ENCODE measurements at regions not wholly inside any gene's neighbourhood (a gene's known extent, or its start where the extent isn't known, plus 50 kb on each side); places are given as distances from the start of the nearest gene placed in this dataset.
A peak's percentile ranks its signal among the peaks of the same experiment; 100 is the strongest.
"Not testable (repeated sequence)": the region's sequence is repeated elsewhere in the genome, so short reads cannot be mapped to it uniquely, and the experiment has no call there.

DNA sequence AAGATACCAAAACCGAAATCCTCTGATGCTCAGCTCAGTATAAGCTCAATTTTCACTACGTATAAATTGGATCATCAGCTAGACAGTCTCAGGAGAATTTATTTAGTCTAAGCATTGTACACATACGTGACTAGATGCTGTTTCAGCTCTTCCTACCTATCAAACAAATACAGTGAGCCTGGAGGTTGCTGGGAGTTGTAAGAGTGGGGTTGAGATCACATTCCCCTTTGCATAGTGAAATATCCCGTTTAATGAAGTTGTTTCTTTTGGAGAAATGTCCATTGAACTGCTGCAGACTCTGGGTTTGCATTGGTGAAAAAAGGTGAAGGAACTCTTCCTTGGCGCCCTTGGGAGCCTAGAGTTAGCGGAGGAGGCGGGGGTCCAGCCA lies 68.9 kb upstream of the GJB6 start:
- peak overlapping the region; percentile 29 for H3K4me3 ChIP-seq (ENCODE audit: low read depth, low read length)
- no peaks in the 10 kb centered on the region for H3K9me3 ChIP-seq (ENCODE audit: control insufficient read depth, insufficient read depth, low read length)
- DNase-seq (ENCODE audit: low read depth in 4 of 6, low spot score in 6 of 6) = peak in 3 of 6 donors; percentile 1 to 60 (median 6)
- WGBS (ENCODE audit: insufficient coverage) = 48% methylated on average over 4 of the region's 7 CpGs
- peak overlapping the region; percentile 62 for H3K27ac ChIP-seq (ENCODE audit: low read depth, low read length)
- H3K4me1 ChIP-seq (ENCODE audit: control insufficient read depth, insufficient read depth, low read length) = peaks cover 13% of the 10 kb centered on the region
- peaks cover 4% of the 10 kb centered on the region for H3K27me3 ChIP-seq (ENCODE audit: control insufficient read depth, insufficient read depth, low read length)
- no peaks in the 10 kb centered on the region for H3K36me3 ChIP-seq (ENCODE audit: control insufficient read depth, insufficient read depth, low read length)

DNA sequence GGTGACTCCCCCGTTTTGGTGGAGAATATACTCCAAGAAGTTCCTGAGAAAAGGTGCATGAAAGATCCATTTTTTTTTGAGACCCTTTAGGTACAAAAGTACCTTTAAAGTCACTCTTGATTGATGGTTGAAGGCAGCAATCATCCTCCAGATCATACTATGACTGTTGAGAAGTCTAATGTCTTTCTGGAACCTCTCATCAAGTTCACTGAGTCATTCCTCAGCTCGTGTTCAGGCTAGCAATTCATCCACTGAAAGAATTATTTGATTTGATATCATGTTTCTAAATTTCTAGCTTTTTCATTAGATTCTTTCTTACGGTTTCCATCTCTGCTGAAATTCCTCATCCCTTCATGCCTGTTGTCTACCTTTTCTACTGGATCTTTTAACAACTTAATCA lies 65.1 kb upstream of the GJB6 start:
- WGBS (ENCODE audit: insufficient coverage) = 60% methylated on average over 1 of the region's 3 CpGs
- Histone ChIP-seq H3K4me3 (ENCODE audit: low read depth, low read length) (no peak overlapping the region), H3K4me1 (ENCODE audit: control insufficient read depth, insufficient read depth, low read length) (peaks cover 12% of the 10 kb centered on the region), H3K9me3 (ENCODE audit: control insufficient read depth, insufficient read depth, low read length) (no peaks in the 10 kb centered on the region), H3K27ac (ENCODE audit: low read depth, low read length) (no peak overlapping the region), H3K27me3 (ENCODE audit: control insufficient read depth, insufficient read depth, low read length) (peaks cover 4% of the 10 kb centered on the region), H3K36me3 (ENCODE audit: control insufficient read depth, insufficient read depth, low read length) (no peaks in the 10 kb centered on the region)
- no peak for DNase-seq (ENCODE audit: low read depth in 4 of 6, low spot score in 6 of 6)

DNA sequence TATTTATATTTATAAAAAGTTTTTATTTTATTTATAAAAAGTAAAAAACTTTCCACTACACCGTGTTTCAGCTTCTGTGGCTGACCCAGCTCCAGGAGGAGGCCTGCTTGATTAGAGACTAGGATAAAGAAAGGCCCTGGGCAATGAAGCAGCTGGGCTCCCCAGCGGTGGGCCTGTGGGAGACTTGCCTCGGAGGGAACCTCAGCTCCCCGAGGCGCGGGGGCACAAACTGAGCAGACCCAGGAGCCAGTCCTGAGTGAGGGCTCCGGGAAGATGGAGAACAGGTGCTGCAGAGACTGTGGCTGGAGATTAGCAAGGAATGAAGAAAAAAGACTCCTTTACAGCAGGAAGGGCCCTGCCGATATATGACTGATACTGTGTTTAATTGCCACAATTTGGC lies 63.8 kb upstream of the GJB6 start:
- H3K4me1 ChIP-seq (ENCODE audit: control insufficient read depth, insufficient read depth, low read length) = no peaks in the 10 kb centered on the region
- DNase-seq (ENCODE audit: low read depth in 4 of 6, low spot score in 6 of 6) = no peak
- 69% methylated on average over 7 of the region's 8 CpGs for WGBS (ENCODE audit: insufficient coverage)

DNA sequence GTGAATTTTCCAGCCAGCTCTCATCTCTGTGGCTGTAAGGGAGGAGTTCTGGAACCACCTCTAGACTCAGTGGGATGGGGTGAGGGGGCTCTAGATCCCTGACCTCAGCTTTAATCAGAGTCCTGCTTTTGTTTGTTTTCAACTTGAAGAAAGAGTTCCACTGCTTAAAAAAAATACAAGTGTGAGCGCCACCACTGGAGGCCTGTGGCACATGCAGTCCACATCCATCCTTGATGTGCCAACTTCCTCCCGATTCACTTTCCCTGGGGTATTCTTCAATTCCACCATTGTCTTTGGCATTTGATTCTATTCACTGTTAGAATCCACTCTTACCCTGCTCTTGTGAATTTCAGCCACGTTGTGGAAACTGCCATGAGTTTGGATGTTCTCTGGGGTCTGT lies 62.4 kb upstream of the GJB6 start:
- Histone ChIP-seq H3K36me3 (ENCODE audit: control insufficient read depth, insufficient read depth, low read length) (no peaks in the 10 kb centered on the region), H3K27ac (ENCODE audit: low read depth, low read length) (no peak overlapping the region), H3K9me3 (ENCODE audit: control insufficient read depth, insufficient read depth, low read length) (no peaks in the 10 kb centered on the region), H3K27me3 (ENCODE audit: control insufficient read depth, insufficient read depth, low read length) (no peaks in the 10 kb centered on the region), H3K4me3 (ENCODE audit: low read depth, low read length) (no peak overlapping the region), H3K4me1 (ENCODE audit: control insufficient read depth, insufficient read depth, low read length) (no peaks in the 10 kb centered on the region)
- no peak for DNase-seq (ENCODE audit: low read depth in 4 of 6, low spot score in 6 of 6)
- whole genome bisulfite sequencing (ENCODE audit: insufficient coverage) = 55% methylated on average over 1 of the region's 3 CpGs

More for the DNA sequence above, 63.8 kb upstream of the GJB6 start:
- no peak overlapping the region for H3K27ac ChIP-seq (ENCODE audit: low read depth, low read length)
- no peaks in the 10 kb centered on the region for H3K9me3 ChIP-seq (ENCODE audit: control insufficient read depth, insufficient read depth, low read length)
- no peaks in the 10 kb centered on the region for H3K27me3 ChIP-seq (ENCODE audit: control insufficient read depth, insufficient read depth, low read length)
- no peak overlapping the region for H3K4me3 ChIP-seq (ENCODE audit: low read depth, low read length)
- H3K36me3 ChIP-seq (ENCODE audit: control insufficient read depth, insufficient read depth, low read length) = no peaks in the 10 kb centered on the region

DNA sequence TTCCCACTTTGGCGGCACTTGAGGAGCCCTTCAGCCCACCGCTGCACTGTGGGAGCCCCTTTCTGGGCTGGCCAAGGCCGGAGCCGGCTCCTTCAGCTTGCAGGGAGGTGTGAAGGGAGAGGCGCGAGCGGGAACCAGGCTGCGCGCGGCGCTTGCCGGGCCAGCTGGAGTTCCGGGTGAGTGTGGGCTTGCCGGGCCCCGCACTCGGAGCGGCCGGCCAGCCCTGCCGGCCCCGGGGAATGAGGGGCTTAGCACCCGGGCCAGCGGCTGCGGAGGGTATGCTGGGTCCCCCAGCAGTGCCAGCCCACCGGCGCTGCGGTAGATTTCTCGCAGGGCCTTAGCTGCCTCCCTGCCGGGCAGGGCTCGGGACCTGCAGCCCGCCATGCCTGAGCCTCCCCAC lies 60.2 kb upstream of the GJB6 start:
- 96% methylated on average over 22 of the region's 30 CpGs for WGBS (ENCODE audit: insufficient coverage)
- H3K27me3 ChIP-seq (ENCODE audit: control insufficient read depth, insufficient read depth, low read length); H3K4me3 ChIP-seq (ENCODE audit: low read depth, low read length); H3K36me3 ChIP-seq (ENCODE audit: control insufficient read depth, insufficient read depth, low read length); DNase-seq (ENCODE audit: low read depth in 4 of 6, low spot score in 6 of 6); H3K9me3 ChIP-seq (ENCODE audit: control insufficient read depth, insufficient read depth, low read length); H3K4me1 ChIP-seq (ENCODE audit: control insufficient read depth, insufficient read depth, low read length); H3K27ac ChIP-seq (ENCODE audit: low read depth, low read length): not testable (repeated sequence)

DNA sequence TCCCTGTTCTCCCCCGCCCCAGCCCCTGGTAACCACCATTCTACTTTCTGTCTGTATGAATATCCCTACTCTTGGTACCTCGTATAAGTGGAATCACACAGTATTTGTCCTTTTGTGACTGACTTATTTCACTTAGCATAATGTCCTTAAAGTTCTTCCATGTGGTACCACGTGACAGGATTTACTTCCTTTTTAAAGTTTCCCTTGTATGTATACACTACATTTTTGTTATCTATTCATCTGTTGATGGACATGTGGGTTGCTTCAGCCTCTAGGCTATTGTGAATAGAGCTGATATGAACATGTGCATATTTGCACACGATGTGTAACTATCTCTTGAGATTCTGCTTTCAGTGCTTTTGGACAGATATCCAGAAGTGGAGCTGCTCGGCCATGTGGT lies 59.6 kb upstream of the GJB6 start:
- H3K4me3 ChIP-seq (ENCODE audit: low read depth, low read length) = no peak overlapping the region
- no peak for DNase-seq (ENCODE audit: low read depth in 4 of 6, low spot score in 6 of 6)
- WGBS (ENCODE audit: insufficient coverage) = 66% methylated on average over 3 of the region's 5 CpGs
- H3K27ac ChIP-seq (ENCODE audit: low read depth, low read length) = no peak overlapping the region
- no peaks in the 10 kb centered on the region for H3K36me3 ChIP-seq (ENCODE audit: control insufficient read depth, insufficient read depth, low read length)
- no peaks in the 10 kb centered on the region for H3K4me1 ChIP-seq (ENCODE audit: control insufficient read depth, insufficient read depth, low read length)
- H3K27me3 ChIP-seq (ENCODE audit: control insufficient read depth, insufficient read depth, low read length) = no peaks in the 10 kb centered on the region
- H3K9me3 ChIP-seq (ENCODE audit: control insufficient read depth, insufficient read depth, low read length) = no peaks in the 10 kb centered on the region

DNA sequence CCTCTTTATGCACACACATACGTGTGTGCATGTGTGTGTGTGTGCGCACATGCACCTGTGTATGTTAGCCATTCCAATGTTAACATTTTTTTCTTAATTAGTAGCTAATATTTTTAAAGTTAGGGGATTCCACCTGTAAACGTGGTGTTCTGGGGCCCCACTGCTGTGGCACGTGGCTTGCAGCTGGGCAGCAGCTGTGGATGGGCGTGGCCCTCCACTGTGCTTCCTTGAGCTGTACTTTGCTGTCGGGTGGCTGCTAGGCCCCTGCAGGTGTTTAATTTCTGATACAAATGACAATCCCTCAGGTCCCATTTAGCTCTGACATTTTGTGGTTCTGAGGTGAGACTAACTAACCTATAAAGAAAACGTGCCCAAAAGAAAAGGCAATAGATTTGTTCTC lies 58.9 kb upstream of the GJB6 start:
- peaks cover 2% of the 10 kb centered on the region for H3K9me3 ChIP-seq (ENCODE audit: control insufficient read depth, insufficient read depth, low read length)

DNA sequence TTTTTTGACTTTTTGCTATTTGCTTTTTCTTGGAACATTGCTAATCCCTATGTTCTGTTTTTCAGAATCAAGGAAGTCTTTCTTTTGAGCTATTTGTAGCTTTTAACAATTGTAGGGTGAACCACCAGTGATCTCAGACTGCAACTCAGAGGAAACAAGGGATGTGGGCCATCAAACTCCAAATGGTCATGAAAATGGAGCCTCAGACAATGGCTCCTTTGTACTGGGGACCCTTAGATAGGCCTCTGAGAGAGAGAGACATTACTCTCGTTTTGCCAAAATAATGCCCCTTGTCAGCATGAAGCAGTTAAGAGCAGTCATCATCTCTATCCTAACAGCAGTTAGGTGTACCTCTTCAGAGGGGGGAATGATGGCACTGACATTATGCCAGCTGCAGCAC lies 56.4 kb upstream of the GJB6 start:
- no peaks in the 10 kb centered on the region for H3K27me3 ChIP-seq (ENCODE audit: control insufficient read depth, insufficient read depth, low read length)
- WGBS (ENCODE audit: insufficient coverage) = no CpG with 5 or more reads among the region's 1 CpG
- H3K36me3 ChIP-seq (ENCODE audit: control insufficient read depth, insufficient read depth, low read length) = no peaks in the 10 kb centered on the region
- H3K27ac ChIP-seq (ENCODE audit: low read depth, low read length) = no peak overlapping the region
- no peaks in the 10 kb centered on the region for H3K4me1 ChIP-seq (ENCODE audit: control insufficient read depth, insufficient read depth, low read length)
- H3K4me3 ChIP-seq (ENCODE audit: low read depth, low read length) = no peak overlapping the region
- DNase-seq (ENCODE audit: low read depth in 4 of 6, low spot score in 6 of 6) = no peak
- H3K9me3 ChIP-seq (ENCODE audit: control insufficient read depth, insufficient read depth, low read length) = peaks cover 16% of the 10 kb centered on the region

More for the DNA sequence above, 58.9 kb upstream of the GJB6 start:
- no peaks in the 10 kb centered on the region for H3K36me3 ChIP-seq (ENCODE audit: control insufficient read depth, insufficient read depth, low read length)
- H3K27me3 ChIP-seq (ENCODE audit: control insufficient read depth, insufficient read depth, low read length) = no peaks in the 10 kb centered on the region
- DNase-seq (ENCODE audit: low read depth in 4 of 6, low spot score in 6 of 6) = no peak
- no peak overlapping the region for H3K27ac ChIP-seq (ENCODE audit: low read depth, low read length)
- no peak overlapping the region for H3K4me3 ChIP-seq (ENCODE audit: low read depth, low read length)
- 80% methylated on average over 3 of the region's 7 CpGs for WGBS (ENCODE audit: insufficient coverage)
- H3K4me1 ChIP-seq (ENCODE audit: control insufficient read depth, insufficient read depth, low read length) = no peaks in the 10 kb centered on the region

DNA sequence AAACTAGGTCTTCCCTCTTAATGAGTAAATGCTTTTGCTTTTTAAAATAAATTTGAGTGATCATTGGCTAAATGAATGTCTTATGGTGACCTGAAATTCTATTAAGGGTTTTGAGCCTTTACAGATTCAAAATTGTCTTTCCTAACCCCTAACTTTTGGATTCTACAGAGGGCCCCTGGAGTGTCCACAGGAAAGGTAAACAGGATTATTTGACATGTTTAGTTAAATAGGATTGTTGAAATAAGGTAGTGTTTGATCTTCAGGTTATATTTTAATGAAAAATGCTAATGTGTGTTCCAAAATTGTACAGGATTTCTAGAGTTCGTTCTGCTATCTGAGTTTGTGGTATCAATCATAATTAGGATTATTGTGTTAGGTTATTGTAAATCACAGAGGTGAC lies 55.9 kb upstream of the GJB6 start:
- peaks cover 16% of the 10 kb centered on the region for H3K9me3 ChIP-seq (ENCODE audit: control insufficient read depth, insufficient read depth, low read length)
- 83% methylated on average over 1 of the region's 1 CpG for WGBS (ENCODE audit: insufficient coverage)
- H3K4me1 ChIP-seq (ENCODE audit: control insufficient read depth, insufficient read depth, low read length) = no peaks in the 10 kb centered on the region
- H3K4me3 ChIP-seq (ENCODE audit: low read depth, low read length) = no peak overlapping the region
- H3K27me3 ChIP-seq (ENCODE audit: control insufficient read depth, insufficient read depth, low read length) = no peaks in the 10 kb centered on the region
- H3K36me3 ChIP-seq (ENCODE audit: control insufficient read depth, insufficient read depth, low read length) = no peaks in the 10 kb centered on the region
- no peak overlapping the region for H3K27ac ChIP-seq (ENCODE audit: low read depth, low read length)
- DNase-seq (ENCODE audit: low read depth in 4 of 6, low spot score in 6 of 6) = no peak

DNA sequence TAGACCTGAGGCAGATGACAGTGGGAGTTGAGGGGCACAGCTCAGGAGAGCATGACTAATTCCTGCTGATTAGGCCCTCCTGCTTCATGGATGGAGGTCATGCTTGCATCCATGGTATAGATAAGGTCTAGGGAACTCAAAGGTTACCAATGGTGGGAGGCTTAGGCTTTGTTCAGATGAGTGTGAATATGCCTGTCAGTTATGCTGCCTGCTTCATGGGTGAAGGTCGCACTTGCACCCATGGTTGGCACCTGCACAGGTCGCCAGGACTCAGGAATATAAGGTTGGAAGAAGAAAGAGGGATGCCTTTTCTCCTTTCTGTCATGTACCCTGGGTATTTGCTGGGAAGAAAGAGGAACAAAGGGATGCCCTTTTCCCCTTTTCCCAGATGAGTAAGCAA lies 53.4 kb upstream of the GJB6 start:
- DNase-seq (ENCODE audit: low read depth in 4 of 6, low spot score in 6 of 6) = no peak
- 89% methylated on average over 1 of the region's 2 CpGs for WGBS (ENCODE audit: insufficient coverage)
- H3K4me1 ChIP-seq (ENCODE audit: control insufficient read depth, insufficient read depth, low read length) = no peaks in the 10 kb centered on the region
- H3K9me3 ChIP-seq (ENCODE audit: control insufficient read depth, insufficient read depth, low read length) = peaks cover 16% of the 10 kb centered on the region
- H3K4me3 ChIP-seq (ENCODE audit: low read depth, low read length) = no peak overlapping the region
- H3K36me3 ChIP-seq (ENCODE audit: control insufficient read depth, insufficient read depth, low read length) = no peaks in the 10 kb centered on the region
- no peak overlapping the region for H3K27ac ChIP-seq (ENCODE audit: low read depth, low read length)
- no peaks in the 10 kb centered on the region for H3K27me3 ChIP-seq (ENCODE audit: control insufficient read depth, insufficient read depth, low read length)
